ENCODE measurements at regions not wholly inside any gene's neighbourhood (a gene's known extent, or its start where the extent isn't known, plus 50 kb on each side); places are given as distances from the start of the nearest gene placed in this dataset.

GRCh38 chr2:19708776-19709175 lies 193.0 kb downstream of the TTC32 start:
- CTCF ChIA-PET, result interaction anchor here (1.1 kb wide), 1 partner anchor 9 kb away, joined by 4 read pairs; no protein-coding TSS in a partner anchor
- POLR2A ChIA-PET, result no interaction called here
- TF ChIP-seq CTCF (IDR thresholded peaks at IDR 0.05; ENCODE audit: control extremely low read depth, extremely low read depth, low read depth, missing control alignments), result no peak
- no peak for DNase-seq (ENCODE audit: extremely low spot score)

GRCh38 chr2:19706332-19706731 lies 195.5 kb downstream of the TTC32 start:
- no peak for DNase-seq (ENCODE audit: extremely low spot score)
- TF ChIP-seq CTCF (IDR thresholded peaks at IDR 0.05; ENCODE audit: control extremely low read depth, extremely low read depth, low read depth, missing control alignments), result no peak
- ChIA-PET POLR2A (no interaction called here), CTCF (interaction anchor here (1.2 kb wide), 1 partner anchor 25 kb away, joined by 3 read pairs; no protein-coding TSS in a partner anchor)

GRCh38 chr2:19702267-19702666 lies 199.5 kb downstream of the TTC32 start:
- TF ChIP-seq CTCF (IDR thresholded peaks at IDR 0.05; ENCODE audit: control extremely low read depth, extremely low read depth, low read depth, missing control alignments), result no peak
- ChIA-PET POLR2A (no interaction called here), CTCF (interaction anchor here (1.4 kb wide), 1 partner anchor 13 kb away, joined by 3 read pairs; no protein-coding TSS in a partner anchor)
- no peak for DNase-seq (ENCODE audit: extremely low spot score)

- DNase-seq (ENCODE audit: extremely low spot score), result no peak
- POLR2A ChIA-PET, result no interaction called here
- no peak for TF ChIP-seq CTCF (IDR thresholded peaks at IDR 0.05; ENCODE audit: control extremely low read depth, extremely low read depth, low read depth, missing control alignments)
- CTCF ChIA-PET, result interaction anchor here (1.2 kb wide), 1 partner anchor 27 kb away, joined by 3 read pairs; no protein-coding TSS in a partner anchor
Measured at GRCh38 chr2:19700861-19701585, 200.8 kb downstream of the TTC32 start.

GRCh38 chr2:19697131-19697530 lies 204.7 kb downstream of the TTC32 start:
- no peak for TF ChIP-seq CTCF (IDR thresholded peaks at IDR 0.05; ENCODE audit: control extremely low read depth, extremely low read depth, low read depth, missing control alignments)
- ChIA-PET CTCF (no interaction called here), POLR2A (no interaction called here)
- no peak for DNase-seq (ENCODE audit: extremely low spot score)

- TF ChIP-seq CTCF (IDR thresholded peaks at IDR 0.05; ENCODE audit: control extremely low read depth, extremely low read depth, low read depth, missing control alignments), result no peak
- no peak for DNase-seq (ENCODE audit: extremely low spot score)
- POLR2A ChIA-PET, result no interaction called here
- CTCF ChIA-PET, result no interaction called here
Measured at GRCh38 chr2:19695706-19696105, 206.1 kb downstream of the TTC32 start.

All from GM10248 (cell line).